Pancreas (tissue), 10 donors: ENCODE measurements at regions not wholly inside any gene's neighbourhood (a gene's known extent, or its start where the extent isn't known, plus 50 kb on each side); places are given as distances from the start of the nearest gene placed in this dataset.

Experiments
- ATAC-seq, 4 donors: fragments of 200-7000 bp; cut with Tn5 transposase; one replicate each; pipeline versions ENCODE4 v1.8.0 to v1.9.1; 2020; ENCODE audit warnings: mild to moderate bottlenecking in 4 of 4, moderate library complexity in 4 of 4
- DNase-seq, 6 donors: peaks; one replicate each; pipeline ENCODE4 v3.0.0-alpha.2; 2020
- FAIRE-seq: peaks from 2 replicates; lab custom pipeline; 2012; peaks lifted over from hg19 to GRCh38; lab: Jason Lieb, UNC
- H3K27ac ChIP-seq, 4 donors: fragments of 200-600 bp; sonication (generic); 1 replicate in 3 of 4; 2 replicates in 1 of 4; pipeline versions ENCODE4 v1.5.0 to v1.8.0; 2020
- H3K27me3 ChIP-seq, 4 donors: fragments of 200-600 bp; one replicate each; pipeline ENCODE4 v1.8.0; 2021
- H3K36me3 ChIP-seq, 3 donors: fragments of 200-600 bp; sonication (generic) in 1 of 3; one replicate each; pipeline versions ENCODE4 v1.5.0 to v1.8.0; 2020 to 2021
- H3K4me1 ChIP-seq, 3 donors: fragments of 200-600 bp; one replicate each; pipeline ENCODE4 v1.8.0; 2021
- H3K4me3 ChIP-seq, 4 donors: fragments of 200-600 bp; sonication (generic) in 2 of 4; one replicate each; pipeline versions ENCODE4 v1.5.0 to v1.8.0; 2020 to 2021
- H3K9me3 ChIP-seq, 4 donors: fragments of 200-600 bp; one replicate each; pipeline ENCODE4 v1.8.0; 2021
- CTCF ChIP-seq, 4 donors: fragments of 200-600 bp; sonication (generic) in 3 of 4; IDR thresholded peaks; one replicate each; pipeline versions ENCODE4 v1.5.0 to v1.8.0; 2021; ENCODE audit warnings: antibody characterized with exemption in 4 of 4
- WGBS, 2 donors: extraction: QIAGEN DNeasy Blood & Tissue Kit; methylation state at CpG; one replicate each; pipeline ENCODE4 v1.1.7; 2013; 5-methylcytosine and 5-hydroxymethylcytosine counted together
- intact Hi-C, 3 donors: fragments of 100-400 bp; cut with DNase I; formaldehyde crosslinking; loops; one replicate each; pipeline versions ENCODE4 v1.11.1 to v1.14.2; 2022
- donor health status: healthy with polysubstance abuse.
- donor health status: DM: no; HTN: no; CAD: no; lungs with moderate emphysema.
- donor health status: DM: no; HTN: no; CAD: no.
- donor health status: control.
- donor health status: control.
- donor health status: Bipolar disorder and iron deficiency.
- donor health status: DM: yes; HTN: yes; CAD: no.
- donor health status: DM: no; HTN: no; CAD: no.
- donor health status: DM: no; HTN: no; CAD: no.
- donor health status: DM: yes; HTN: yes; CAD: no.

GRCh38 chr5:145574889-145575573 is 260.1 kb downstream of the PRELID2 start:
- no peak for ATAC-seq
- no peak for FAIRE-seq

GRCh38 chr5:145568581-145568980 is 266.6 kb downstream of the PRELID2 start:
- DNase-seq (no peak), ATAC-seq (no peak), FAIRE-seq (no peak)
- no peaks in the 10 kb centered on the region for H3K36me3 ChIP-seq
- intact Hi-C loops, result no loop called here
- TF ChIP-seq CTCF (IDR thresholded peaks at IDR 0.05), result no peak
- H3K9me3 ChIP-seq, result no peaks in the 10 kb centered on the region
- H3K27me3 ChIP-seq, result no peaks in the 10 kb centered on the region
- no peak overlapping the region for H3K27ac ChIP-seq
- no peak overlapping the region for H3K4me3 ChIP-seq
- no peaks in the 10 kb centered on the region for H3K4me1 ChIP-seq

More at GRCh38 chr5:145574889-145575573, 260.1 kb downstream of the PRELID2 start:
- Histone ChIP-seq H3K4me3 (no peak overlapping the region), H3K27me3 (no peaks in the 10 kb centered on the region), H3K27ac (no peak overlapping the region), H3K9me3 (no peaks in the 10 kb centered on the region), H3K4me1 (no peaks in the 10 kb centered on the region), H3K36me3 (no peaks in the 10 kb centered on the region)
- intact Hi-C loops, result no loop called here
- 84 to 85% methylated on average over 3 of the region's 3 CpGs for WGBS, 2 donors
- no peak for DNase-seq
- TF ChIP-seq CTCF (IDR thresholded peaks at IDR 0.05), result no peak

- intact Hi-C loops, result no loop called here
These were observed 272.2 kb downstream of the PRELID2 start for GRCh38 chr5:145562931-145563330.

GRCh38 chr5:145558288-145558687 is 276.9 kb downstream of the PRELID2 start:
- 91 to 94% methylated on average over 1 of the region's 1 CpG for WGBS, 2 donors
- H3K4me3 ChIP-seq, result no peak overlapping the region
- H3K4me1 ChIP-seq, result no peaks in the 10 kb centered on the region
- no peak for ATAC-seq
- intact Hi-C loops, result no loop called here
- no peaks in the 10 kb centered on the region for H3K36me3 ChIP-seq
- no peaks in the 10 kb centered on the region for H3K27me3 ChIP-seq
- H3K27ac ChIP-seq, result no peak overlapping the region
- FAIRE-seq, result no peak
- H3K9me3 ChIP-seq, result no peaks in the 10 kb centered on the region
- no peak for TF ChIP-seq CTCF (IDR thresholded peaks at IDR 0.05)
- no peak for DNase-seq

More at GRCh38 chr5:145562931-145563330, 272.2 kb downstream of the PRELID2 start:
- Histone ChIP-seq H3K9me3 (no peaks in the 10 kb centered on the region), H3K27ac (no peak overlapping the region), H3K27me3 (no peaks in the 10 kb centered on the region), H3K36me3 (no peaks in the 10 kb centered on the region), H3K4me1 (no peaks in the 10 kb centered on the region), H3K4me3 (no peak overlapping the region)
- DNase-seq, result no peak
- no peak for FAIRE-seq
- no peak for ATAC-seq
- no peak for TF ChIP-seq CTCF (IDR thresholded peaks at IDR 0.05)
- 87 to 92% methylated on average over 4 of the region's 4 CpGs for WGBS, 2 donors

- Histone ChIP-seq H3K27ac (no peak overlapping the region), H3K36me3 (no peaks in the 10 kb centered on the region), H3K4me1 (no peaks in the 10 kb centered on the region), H3K9me3 (no peaks in the 10 kb centered on the region), H3K4me3 (no peak overlapping the region), H3K27me3 (no peaks in the 10 kb centered on the region)
- FAIRE-seq, result no peak
- no peak for DNase-seq
- TF ChIP-seq CTCF (IDR thresholded peaks at IDR 0.05), result no peak
- intact Hi-C loops, result no loop called here
- 98 to 100% methylated on average over 1 of the region's 1 CpG for WGBS, 2 donors
- no peak for ATAC-seq
These were observed 277.8 kb downstream of the PRELID2 start for GRCh38 chr5:145557345-145557744.
